Iris pigment epithelial cell (primary cell): ENCODE measurements at regions not wholly inside any gene's neighbourhood (a gene's known extent, or its start where the extent isn't known, plus 50 kb on each side); places are given as distances from the start of the nearest gene placed in this dataset.

Source experiments
- DNase-seq: peaks from one replicate; pipeline ENCODE4 v3.0.0-alpha.2; 2011; ENCODE audit warnings: low read depth

DNA sequence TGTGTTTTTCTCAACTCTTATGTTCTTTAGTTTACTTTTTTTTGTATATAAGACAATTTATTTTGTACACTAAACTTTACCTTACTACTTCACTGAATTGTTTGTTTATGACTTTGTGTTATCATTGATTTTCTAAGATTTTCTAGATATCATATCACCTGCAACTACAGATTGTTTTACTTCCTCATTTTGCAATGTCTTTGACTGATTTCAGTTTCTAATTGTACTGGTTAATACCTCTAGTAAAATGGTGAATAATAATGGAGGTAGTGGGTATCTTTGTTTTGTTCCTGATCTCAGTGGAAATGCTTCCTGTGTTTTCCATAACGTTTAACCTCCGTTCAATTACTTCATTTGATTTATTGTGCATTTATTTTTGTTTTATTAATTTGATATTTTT is 490.2 kb downstream of the TLL1 start:
- DNase-seq: no peak

DNA sequence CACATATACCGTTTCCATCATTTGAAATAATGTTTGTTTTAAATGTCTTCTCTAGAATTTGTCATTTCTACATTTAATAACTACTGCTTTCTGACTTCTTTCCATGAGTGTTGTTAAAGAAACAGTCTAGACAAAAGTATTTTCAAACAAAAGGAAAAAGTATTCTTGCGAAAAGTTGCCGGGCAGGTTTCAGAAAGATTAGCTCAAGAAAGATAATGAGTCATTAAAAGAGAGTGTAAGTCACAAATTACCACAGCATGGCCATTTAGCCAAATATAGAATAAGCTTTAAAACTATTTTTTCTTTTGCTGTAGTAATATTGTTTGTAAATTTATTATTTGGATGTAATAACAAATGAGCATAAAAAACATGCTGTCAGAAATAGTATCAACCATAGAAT is 493.0 kb downstream of the TLL1 start:
- DNase-seq: no peak

DNA sequence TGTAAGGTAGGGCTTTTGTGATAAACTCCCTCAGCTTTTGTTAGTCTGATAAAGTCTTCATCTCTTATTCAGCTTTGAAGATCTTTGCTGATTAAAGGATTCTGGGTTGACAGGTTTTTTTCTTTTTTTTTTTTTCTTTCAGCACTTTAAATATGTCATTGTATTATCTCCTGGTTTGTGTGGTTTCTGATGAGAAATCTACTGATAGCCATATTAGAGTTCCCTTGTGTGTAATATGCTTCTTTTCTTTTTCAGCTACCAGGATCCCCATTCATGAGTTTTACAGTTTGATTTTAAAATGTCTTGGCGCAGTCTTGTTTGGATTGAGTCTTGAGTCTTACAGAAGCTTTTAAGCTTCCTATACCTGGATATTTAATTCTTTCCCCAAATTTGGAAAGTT is 504.5 kb downstream of the TLL1 start:
- DNase-seq: no peak

DNA sequence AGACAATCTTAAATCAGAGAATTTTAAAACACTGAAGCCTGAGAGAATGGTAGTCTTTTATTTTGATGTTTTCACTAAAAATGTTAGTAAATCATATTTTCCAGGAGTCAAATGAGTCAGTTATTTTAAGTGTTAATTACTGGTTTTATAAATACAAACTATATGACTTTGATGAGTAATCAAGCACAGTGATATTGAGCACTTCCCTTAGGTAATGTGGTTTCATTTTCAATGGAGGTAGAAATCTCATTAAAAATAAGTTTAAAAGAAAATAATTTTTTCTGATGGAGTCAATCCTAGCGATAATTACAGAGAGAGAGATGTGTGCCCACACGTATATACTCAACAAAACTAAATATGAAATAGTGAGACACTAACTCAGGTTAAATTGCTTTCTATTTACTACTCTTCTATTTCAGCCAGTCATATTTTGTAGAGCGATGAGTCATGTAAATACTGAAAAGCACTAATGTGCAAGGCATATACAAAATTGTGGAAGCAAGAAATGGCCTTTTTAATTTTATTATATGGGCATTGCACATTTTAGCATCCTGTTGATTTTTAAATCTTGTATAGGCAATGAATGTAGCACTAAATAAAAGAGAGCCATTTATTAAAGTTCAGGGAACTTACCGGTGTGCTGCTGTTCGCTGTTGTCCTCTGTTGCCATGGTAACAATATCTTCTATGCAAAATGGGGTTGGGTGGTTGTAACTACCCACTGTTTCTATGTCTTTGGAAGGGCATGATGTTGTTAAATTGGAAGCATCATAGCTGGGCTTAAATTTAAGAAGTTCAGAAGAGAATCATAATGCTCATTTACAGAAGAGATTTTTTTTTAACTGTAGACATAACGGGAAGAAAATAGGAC is 513.7 kb downstream of the TLL1 start:
- no peak for DNase-seq

DNA sequence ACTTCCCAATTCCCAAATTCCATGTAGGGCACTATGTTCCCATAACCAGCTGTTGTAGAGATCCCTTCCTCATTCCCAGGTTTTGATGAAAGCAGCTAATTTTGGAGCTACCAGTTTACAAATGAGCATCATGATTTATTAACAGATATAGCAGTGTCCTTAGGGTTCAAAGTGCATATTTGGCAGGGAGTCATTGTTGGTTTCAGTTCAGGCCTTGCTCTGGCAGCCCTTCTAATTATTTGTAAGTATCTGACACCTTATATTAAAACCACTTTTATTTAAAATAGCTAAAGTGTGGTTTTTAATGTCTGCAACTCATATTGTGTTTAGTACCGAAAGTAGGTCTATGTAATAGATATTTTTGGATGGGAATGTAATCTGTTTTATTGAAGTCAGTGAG is 518.5 kb downstream of the TLL1 start:
- DNase-seq: no peak

DNA sequence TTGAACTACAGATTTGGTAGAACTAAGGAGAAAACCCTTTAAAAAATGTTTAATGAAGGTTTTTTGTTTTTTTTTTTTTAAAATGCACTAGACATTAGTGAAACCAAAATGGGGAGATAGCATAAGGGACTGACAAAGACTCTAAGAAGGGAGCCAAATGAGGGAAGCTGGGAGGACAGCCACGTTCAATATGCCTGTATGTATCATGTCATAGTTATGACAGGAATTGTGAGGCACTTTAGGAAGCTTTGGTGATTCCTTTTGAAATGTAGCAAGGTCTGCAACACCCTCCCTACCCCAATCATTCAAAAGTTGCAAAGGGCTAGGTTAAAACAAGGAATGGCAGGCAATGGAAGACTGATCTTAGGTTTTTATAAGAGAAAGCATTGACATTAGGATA is 526.0 kb downstream of the TLL1 start:
- no peak for DNase-seq

DNA sequence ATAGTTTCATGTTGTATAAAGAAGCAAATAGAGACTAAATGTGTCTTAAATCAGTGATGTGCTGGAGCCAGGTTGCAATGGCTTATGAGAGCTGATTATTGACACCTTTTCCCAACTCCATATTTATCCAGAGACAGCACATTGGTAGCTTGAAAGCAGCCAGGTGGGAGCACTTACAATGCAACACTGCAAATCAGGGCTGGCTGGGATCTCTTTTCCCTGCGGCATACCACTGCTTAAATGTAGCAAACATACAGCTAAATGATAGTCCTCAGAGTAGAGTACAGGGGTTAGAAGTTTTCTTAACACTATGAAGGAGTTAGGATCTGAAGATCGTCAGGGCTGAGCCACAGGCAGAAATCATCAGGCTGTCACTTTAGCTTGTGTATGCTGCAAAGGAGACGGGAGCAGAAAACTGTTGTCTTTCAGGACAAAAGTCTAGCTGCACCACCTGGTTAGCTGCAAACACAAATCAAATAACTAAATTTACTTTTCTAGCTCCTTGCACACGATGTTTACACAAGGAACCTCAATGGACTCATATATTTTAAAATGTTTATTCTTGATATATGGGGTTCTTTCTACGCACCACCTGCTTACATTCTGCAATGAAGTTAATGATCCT is 527.3 kb downstream of the TLL1 start:
- no peak for DNase-seq

DNA sequence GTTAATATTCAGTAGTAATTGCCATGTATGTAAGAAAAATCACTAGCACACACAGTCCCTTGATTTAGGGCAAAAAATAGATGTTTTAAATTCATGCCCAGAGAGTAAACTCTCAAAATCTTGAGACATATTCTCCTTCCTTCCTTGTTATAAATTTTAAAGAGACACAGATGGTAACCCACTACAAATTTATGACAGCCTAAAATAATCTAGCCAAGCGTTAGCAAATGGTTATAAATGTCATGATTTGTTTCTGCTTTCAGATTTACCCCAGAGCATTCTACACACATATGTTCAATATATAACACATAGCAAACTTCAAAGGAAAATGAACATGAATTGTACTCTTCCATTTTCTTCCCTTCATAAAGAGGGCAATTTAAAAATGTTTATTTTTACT is 540.3 kb downstream of the TLL1 start:
- DNase-seq: no peak

DNA sequence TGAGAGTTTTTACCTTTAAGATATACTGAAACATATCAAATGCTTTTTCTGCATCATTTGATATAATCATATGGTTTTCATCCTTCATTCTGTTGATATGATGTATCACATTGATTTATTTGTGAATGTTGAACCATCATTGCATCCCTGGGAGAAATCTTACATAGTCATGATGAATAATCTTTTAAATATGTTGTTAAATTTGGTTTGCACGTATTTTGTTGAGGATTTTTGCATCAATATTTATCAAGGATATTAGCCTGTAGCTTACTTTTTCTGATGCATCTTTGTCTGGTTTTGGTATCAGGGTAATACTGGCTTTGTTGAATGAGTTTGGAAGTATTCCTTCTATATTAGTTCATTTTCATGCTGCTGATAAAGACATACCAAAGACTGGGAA is 541.4 kb downstream of the TLL1 start:
- no peak for DNase-seq

DNA sequence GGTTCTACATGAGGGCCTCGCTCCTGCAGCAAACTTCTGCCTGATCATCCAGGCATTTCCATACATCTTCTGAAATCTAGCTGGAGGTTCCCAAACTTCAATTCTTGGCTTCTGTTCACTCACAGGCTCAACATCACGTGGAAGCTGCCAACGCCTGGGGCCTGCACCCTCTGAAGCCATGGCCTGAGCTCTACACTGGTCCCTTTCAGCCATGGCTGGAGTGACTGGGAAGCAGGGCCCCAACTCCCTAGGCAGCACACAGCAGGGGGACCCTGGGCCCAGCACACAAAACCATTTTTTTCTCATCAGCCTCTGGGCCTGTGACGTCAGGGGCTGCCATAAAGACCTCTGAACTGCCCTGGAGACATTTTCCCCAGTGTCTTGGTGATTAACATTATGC is 542.7 kb downstream of the TLL1 start:
- no peak for DNase-seq

DNA sequence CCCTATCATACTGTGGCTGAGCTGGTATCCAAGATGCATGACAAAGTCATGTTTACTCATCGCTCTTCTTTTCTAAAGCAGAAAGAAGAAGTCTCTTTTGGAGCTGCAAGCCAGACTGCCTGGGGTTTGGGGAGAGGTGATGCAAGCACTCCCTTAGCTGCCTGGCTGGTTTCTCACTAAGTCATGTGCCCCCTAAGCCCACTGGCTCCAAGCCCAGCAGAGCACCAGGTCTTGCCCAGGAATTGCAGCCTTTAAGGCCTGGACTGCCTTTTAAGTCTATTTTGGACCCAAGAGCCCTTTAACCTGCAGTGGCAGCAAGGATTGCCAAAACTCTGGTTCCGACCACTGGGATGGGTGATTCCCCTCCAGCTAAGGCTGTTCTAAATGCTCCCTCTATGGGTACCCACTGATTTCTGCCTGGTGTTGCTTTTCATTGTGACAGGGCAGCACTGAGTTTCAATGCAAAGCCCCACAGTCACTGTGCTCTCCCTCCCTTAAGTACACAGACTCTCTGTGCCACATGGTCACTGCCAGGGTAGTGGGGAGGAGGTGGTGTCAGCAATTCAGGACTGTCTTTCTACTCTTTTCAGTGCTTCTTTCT is 548.6 kb downstream of the TLL1 start:
- peak; percentile 60 for DNase-seq

DNA sequence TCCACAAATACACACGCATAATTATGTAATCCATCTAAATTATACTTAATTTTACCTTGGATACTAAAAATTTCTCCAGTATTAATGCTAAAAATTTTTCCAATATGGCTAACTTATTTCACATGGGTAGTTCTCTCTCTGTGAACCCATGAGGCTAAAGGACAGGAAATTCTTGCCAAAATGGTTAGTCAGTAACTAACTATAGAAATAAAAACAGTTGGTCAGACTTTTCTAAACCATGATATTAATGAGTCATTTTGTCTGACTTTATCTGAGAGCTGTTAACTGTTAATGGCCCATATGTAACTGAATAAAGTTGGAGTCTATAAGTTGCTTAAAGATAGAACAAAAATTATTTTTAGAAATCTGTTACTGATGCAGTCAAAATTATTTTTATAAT is 549.4 kb downstream of the TLL1 start:
- DNase-seq: peak; percentile 57

DNA sequence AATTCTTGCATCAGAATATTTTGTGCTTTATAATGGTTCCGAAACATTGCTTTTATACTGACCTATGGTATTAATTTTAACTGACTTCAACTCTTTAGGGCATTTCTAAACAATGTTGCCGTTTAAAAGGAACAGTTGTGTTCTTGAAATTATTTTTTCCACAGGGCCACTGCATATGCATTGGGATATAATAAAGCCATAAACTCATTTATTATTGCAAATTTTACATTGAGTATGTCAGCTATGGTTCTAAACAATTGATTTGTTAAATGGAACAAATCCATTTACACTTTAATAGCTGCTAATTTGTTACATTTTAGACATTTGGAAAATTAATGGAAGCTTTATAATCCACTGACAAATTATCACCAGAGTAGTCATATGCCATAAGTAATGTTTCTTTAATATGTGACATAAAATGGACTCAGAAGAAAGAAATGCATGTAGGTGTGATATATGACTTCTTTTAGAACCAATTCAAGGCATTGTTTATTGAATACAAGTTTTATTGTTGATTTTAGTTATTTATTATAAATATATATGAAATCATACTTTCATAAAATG is 553.3 kb downstream of the TLL1 start:
- DNase-seq: no peak

DNA sequence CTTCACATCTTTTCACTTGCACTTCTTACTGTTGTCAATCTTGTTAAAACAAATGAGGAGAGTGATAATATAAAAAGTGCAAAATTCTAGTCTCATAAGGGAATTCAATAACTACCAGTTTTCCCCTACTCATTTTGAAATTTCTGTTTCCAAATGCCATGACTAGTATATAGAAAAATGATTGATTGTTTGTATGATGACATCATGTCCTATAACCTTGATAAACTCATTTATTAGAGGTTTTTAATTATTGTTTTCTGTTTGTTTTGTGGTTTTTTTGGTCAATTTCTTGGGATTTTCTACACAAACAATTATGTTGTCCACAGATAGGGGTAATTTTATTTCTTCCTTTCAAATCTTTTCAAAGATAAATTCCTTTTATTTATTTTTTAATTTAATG is 559.1 kb downstream of the TLL1 start:
- no peak for DNase-seq

DNA sequence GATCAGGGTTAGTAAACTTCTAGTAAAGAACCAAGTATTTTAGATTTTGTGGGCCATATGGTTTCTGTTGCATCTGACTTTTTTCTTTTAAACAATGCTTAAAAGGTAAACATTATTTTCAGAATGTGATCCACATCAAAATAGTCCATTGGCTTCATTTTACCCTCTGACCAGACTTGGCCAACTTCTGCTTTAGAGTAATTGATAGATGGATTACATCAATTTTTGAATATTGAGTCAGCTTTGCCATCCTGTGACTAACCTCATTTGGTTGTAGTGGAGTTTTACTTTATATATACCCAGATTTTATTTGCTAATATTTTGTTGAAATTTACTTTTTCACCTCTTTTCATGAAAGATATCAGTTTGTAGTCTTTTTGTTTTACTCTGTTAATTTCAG is 559.8 kb downstream of the TLL1 start:
- DNase-seq: no peak

DNA sequence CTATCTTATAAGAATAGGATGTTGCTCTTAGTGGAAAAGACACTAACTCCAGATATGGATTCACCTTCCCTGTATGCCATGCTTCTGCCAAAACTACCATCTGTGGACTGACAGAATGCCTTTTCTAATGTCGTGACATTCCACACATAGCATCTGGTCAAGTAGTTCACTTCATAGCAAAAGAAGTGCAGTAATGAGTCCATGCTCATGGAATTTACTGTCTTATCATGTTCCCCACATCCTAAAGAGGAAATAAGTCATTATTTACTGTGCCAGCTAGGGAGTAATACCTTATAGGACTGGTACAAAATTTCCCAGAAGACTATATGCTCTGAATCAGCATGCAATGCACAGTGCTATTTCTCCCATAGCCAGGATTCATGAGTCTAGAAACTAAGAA is 562.4 kb downstream of the TLL1 start:
- DNase-seq: peak; percentile 55

DNA sequence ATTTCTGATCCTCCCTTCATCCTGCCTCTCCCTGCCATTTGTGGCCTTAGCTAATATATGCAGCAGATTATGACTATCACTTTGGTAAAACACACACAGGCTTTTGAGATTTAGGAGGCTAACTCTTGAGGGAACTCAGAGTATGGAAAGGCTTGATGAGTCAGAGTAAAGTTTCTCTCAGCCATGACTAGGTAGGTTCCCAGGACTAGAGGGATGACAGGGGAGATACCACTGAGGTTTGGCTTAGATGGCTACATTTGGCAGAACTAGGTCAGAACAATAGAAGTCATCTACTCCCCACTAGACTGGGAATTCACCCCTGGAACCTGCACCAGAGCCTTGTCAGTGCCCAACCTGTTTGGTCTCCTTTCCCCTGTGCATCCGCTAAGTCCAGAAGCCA is 585.7 kb downstream of the TLL1 start:
- peak; percentile 18 for DNase-seq

DNA sequence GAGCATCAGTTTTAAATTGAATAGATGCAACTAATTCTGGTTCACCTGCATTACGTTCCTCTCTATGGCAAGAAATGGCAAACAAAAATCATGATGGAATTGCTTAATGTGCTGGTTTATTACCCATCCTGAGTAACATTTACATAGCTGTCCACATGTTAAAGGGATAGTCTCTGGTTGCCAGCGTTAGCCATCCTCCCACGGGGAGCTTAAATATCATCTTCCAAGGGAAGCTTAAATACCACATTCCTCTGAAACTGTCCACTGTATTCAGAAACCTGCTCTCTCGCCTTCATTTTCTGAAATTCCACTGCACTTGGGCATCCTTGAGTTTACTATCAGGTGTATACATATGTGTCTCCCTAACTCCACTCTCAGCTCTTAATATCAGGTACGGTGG is 586.6 kb downstream of the TLL1 start:
- DNase-seq: no peak

DNA sequence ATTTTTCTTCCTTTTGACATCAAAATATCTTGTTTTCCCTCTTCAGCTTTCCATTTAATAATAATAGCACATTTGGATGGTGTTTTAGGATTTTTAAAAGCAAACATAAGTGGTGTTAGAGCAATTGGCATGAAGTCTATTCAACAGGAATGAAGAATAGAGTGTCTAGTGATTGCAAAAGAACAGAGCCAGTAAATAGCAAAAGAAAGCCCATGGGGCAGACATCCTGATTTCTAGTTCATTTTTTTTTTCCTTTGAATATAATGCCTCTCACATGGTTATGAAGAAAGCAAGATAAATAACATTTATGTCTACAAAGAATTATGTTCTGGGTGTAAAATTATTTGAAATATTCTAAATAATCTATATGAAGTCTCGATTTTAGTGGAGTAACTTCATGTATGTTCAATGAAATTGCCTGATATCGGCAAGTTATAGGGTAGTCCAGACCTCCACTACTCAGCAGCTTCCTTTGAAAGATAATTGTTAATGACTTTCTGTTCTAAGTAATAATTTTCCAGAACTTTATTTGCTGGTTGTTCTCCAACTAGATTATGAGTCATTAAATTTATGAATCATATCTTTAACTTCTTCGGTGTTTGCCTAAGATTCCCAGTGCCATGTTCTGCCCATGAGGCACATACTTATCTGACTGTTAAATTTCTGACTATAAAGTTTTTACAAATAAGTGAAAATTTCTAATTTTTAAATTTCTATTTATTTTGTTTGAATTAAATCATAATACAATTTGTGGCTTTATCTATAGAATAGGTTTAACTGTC is 587.9 kb downstream of the TLL1 start:
- DNase-seq: peak; percentile 11

DNA sequence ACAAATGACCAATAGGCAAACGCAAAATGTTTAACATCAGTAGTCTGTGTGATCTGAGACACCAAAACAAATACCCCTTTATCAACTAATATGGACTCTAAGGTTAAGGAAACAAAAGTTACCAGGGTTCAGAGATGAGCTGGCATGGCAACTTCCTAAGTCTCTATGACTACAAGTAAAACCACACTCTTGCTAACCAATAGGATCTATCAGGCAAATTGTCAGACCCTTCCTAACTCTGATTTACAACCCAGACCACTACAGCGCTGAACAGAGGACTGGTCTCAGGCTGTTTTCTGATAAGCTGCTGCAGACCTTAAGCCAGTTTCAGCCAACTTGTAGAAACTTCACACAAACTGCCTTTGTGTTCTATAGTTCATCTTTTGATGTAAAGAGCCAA is 608.0 kb downstream of the TLL1 start:
- DNase-seq: no peak

DNA sequence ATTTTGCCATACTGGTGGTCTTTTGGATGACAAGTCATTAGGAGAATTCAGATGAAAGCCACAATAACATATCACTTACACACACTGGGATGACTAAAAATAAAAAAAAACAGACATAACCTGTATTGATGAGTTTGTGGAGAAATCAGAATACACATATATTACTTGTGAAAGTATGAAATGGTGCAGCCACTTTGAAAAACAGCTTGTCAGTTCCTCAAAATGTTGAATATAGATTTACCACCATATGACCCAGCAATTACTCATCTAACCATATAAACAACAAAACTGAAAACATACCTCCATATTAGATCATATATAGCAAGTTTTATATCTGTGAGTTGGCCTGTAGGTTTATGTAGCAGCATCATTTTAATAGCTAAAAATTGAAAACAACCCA is 608.7 kb downstream of the TLL1 start:
- no peak for DNase-seq

DNA sequence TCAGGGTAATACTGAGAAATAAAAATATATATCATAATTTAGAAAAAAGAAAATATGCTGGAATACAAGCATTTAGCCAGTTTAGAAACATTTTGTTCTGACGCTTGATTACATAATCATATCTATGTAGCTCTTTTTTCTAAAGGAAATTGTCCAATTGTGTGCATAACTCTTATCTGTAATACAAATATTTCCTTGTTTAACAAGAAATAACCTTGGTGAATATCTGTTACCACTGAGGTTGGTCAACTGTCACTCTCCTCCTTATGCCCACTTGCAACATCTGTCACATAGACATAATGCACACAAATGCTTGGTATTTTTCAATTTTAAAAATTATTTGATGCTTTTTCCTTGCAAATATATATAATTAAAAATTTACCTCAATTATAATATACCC is 609.7 kb downstream of the TLL1 start:
- no peak for DNase-seq
